Mammary epithelial cell (primary cell): ENCODE measurements at regions not wholly inside any gene's neighbourhood (a gene's known extent, or its start where the extent isn't known, plus 50 kb on each side); places are given as distances from the start of the nearest gene placed in this dataset.

Experiments used
- CTCF ChIP-seq, 2 donors: IDR thresholded peaks in 1 of 2; conservative IDR thresholded peaks in 1 of 2; 2 replicates each; pipeline ENCODE4 v1.5.1; 2011 to 2012; ENCODE audit warnings: inconsistent platforms in 2 of 2, low read length in 2 of 2, mild to moderate bottlenecking in 2 of 2, control low read depth in 1 of 2, low read depth in 1 of 2; ENCODE audit not compliant: insufficient read depth in 1 of 2; ENCODE audit errors: extremely low read depth in 1 of 2
- EZH2 ChIP-seq: IDR thresholded peaks from 2 replicates; pipeline ENCODE4 v1.6.1; 2012; ENCODE audit warnings: low read length, inconsistent platforms, borderline replicate concordance

DNA sequence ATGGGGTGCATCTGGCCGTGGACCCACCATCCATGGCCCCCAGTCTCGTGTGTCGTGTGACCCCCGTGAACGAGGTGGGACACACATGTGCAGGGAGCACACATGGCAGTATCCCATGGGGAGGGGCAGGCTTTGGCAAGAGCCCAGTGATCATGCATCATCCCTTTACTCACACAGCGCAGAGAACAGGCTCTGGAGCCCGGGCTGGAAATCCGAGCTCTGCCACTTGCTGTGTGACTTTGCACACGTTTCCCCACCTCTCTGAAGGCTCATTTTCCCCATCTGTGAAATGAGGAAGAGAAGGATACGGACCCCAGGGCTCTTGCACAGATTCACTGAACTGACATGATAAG, 119.9 kb downstream of the PHETA1 start:
- no peak for TF ChIP-seq CTCF (conservative IDR thresholded peaks at IDR 0.05 in 1 of 2, IDR thresholded peaks at IDR 0.05 in 1 of 2; ENCODE audit: extremely low read depth in 1 of 2, insufficient read depth in 1 of 2, low read depth in 1 of 2, low read length in 2 of 2)
- no peak for TF ChIP-seq EZH2
